ENCODE measurements at regions not wholly inside any gene's neighbourhood (a gene's known extent, or its start where the extent isn't known, plus 50 kb on each side); places are given as distances from the start of the nearest gene placed in this dataset.

DNA sequence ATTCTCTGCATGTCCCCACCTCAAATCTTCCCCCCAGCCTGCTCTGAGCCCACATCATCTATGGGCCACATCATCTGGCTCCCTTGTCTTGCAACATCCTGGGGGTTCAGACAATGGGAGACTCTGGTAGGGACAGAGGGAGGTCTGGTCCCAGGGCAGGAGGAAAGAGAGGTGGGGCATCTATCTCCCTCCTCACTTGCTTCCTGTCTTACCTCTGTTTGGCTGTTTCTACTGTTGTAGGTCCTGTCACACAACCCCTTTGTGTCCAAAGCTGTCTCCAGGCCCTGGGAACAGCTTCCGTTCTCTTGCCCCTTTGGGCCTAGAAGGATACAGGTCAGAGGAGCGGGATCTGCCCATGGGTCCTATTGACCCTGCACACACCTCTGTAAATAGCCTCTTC, 227.2 kb downstream of the NSG2 start (continued):
- TF ChIP-seq RAD21 (IDR thresholded peaks at IDR 0.05) (no peak), HNF4A (conservative IDR thresholded peaks at IDR 0.05) (no peak), RXRA (IDR thresholded peaks at IDR 0.05) (no peak), TAF1 (conservative IDR thresholded peaks at IDR 0.05) (no peak), FOXA2 (IDR thresholded peaks at IDR 0.05) (no peak)
- TF ChIP-seq, protein P1, sequence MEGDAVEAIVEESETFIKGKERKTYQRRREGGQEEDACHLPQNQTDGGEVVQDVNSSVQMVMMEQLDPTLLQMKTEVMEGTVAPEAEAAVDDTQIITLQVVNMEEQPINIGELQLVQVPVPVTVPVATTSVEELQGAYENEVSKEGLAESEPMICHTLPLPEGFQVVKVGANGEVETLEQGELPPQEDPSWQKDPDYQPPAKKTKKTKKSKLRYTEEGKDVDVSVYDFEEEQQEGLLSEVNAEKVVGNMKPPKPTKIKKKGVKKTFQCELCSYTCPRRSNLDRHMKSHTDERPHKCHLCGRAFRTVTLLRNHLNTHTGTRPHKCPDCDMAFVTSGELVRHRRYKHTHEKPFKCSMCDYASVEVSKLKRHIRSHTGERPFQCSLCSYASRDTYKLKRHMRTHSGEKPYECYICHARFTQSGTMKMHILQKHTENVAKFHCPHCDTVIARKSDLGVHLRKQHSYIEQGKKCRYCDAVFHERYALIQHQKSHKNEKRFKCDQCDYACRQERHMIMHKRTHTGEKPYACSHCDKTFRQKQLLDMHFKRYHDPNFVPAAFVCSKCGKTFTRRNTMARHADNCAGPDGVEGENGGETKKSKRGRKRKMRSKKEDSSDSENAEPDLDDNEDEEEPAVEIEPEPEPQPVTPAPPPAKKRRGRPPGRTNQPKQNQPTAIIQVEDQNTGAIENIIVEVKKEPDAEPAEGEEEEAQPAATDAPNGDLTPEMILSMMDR (IDR thresholded peaks at IDR 0.05; ENCODE audit: low read depth, low read length, missing input control), result no peak

DNA sequence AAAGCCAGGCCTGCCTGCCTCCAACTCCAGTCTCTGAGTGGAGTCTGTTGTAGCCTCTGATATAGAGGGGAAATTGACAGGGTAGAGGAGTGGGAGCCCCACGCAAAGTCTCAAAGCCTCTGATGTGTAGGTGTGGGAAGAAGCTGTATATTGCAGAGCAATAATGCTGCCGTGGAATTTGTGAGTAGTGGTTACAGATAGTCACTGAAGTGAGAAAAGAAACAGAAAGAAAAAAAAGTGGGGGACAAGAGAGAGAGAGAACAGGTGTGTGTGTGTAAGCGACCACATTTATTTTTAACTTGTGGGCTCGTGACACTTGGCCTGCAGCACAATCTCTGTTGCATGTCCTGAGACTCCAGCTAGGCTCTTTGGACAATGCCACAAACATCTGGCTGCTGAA, 227.8 kb downstream of the NSG2 start:
- DNase-seq (ENCODE audit: low spot score), result no peak
- H3K9ac ChIP-seq (ENCODE audit: low read depth in 1 of 2, low read length in 2 of 2), result no peak overlapping the region
- H3K4me1 ChIP-seq (ENCODE audit: control insufficient read depth in 4 of 4, insufficient read depth in 4 of 4, low read length in 3 of 4), result no peaks in the 10 kb centered on the region
- WGBS, result 74% methylated on average over 4 of the region's 4 CpGs
- no peaks in the 10 kb centered on the region for H3K27me3 ChIP-seq (ENCODE audit: control insufficient read depth in 4 of 4, insufficient read depth in 4 of 4, low read length in 3 of 4)
- TF ChIP-seq JUND (IDR thresholded peaks at IDR 0.05), result no peak
- H3K4me3 ChIP-seq (ENCODE audit: low read depth in 1 of 3, low read length in 3 of 3), result no peak overlapping the region
- no peak overlapping the region for H3K27ac ChIP-seq (ENCODE audit: low read depth in 1 of 2, low read length in 2 of 2)
- no peaks in the 10 kb centered on the region for H3K9me3 ChIP-seq (ENCODE audit: control insufficient read depth in 4 of 4, low read length in 3 of 4)
- H3K36me3 ChIP-seq (ENCODE audit: control insufficient read depth in 4 of 4, insufficient read depth in 3 of 4, low read depth in 1 of 4, low read length in 3 of 4), result no peaks in the 10 kb centered on the region

DNA sequence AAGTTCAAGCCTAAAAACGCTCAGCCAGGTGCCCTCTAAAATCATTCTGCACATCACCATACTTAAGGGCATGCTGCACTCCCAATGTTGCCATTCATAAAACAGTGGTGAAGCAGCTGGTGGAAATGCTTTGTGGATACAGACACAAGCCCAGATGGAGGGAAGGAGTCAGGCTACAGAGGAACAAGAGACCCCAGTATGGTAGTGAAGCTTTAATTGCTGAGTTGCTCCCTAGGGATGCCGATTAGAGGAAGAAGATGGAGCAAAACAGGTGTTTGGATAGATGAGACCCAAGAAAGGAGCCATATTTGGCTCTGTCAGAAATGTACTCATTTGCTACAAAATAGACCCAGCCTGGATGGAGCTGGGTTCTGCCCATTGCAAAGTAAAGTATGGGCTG, 230.5 kb downstream of the NSG2 start:
- Histone ChIP-seq H3K4me3 (ENCODE audit: low read depth in 1 of 3, low read length in 3 of 3) (no peak overlapping the region), H3K9me3 (ENCODE audit: control insufficient read depth in 4 of 4, low read length in 3 of 4) (no peaks in the 10 kb centered on the region), H3K27ac (ENCODE audit: low read depth in 1 of 2, low read length in 2 of 2) (no peak overlapping the region), H3K4me1 (ENCODE audit: control insufficient read depth in 4 of 4, insufficient read depth in 4 of 4, low read length in 3 of 4) (no peaks in the 10 kb centered on the region), H3K27me3 (ENCODE audit: control insufficient read depth in 4 of 4, insufficient read depth in 4 of 4, low read length in 3 of 4) (no peaks in the 10 kb centered on the region), H3K36me3 (ENCODE audit: control insufficient read depth in 4 of 4, insufficient read depth in 3 of 4, low read depth in 1 of 4, low read length in 3 of 4) (no peaks in the 10 kb centered on the region), H3K9ac (ENCODE audit: low read depth in 1 of 2, low read length in 2 of 2) (no peak overlapping the region)
- no peak for DNase-seq (ENCODE audit: low spot score)
- no peak for TF ChIP-seq FOXA2 (IDR thresholded peaks at IDR 0.05)
- WGBS, result 51% methylated on average over 2 of the region's 2 CpGs

DNA sequence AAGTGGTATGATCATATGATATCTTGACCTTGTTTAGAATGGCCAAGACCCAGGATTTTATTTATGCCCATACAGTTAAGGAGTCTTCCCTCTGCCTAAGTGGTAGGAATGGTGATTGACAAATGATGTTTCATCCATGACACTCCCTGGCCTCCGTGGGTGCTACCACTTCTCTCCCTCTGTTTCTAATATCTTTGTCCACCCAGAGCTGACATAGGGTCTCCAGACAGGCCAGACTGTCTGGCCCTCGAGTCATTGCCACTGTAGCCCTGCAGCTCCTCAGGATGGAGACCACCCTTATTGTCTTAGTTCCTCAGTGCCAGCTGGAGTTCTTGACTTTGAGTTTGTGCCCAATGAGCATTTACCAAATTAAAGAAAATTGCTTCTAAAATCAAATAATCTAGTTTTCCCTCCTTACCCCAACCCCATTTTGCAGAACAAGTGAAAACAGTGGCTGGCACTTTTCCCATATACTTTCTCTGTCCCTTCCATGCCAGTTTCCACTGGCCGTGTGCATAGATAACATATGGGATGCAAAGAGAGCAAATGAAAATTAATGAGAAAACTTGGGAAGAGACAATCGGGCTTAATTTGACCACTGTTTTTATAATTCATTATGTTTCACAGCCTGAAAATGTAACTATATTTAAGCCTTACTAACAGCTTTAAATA, 235.7 kb downstream of the NSG2 start:
- Histone ChIP-seq H3K4me3 (ENCODE audit: low read depth in 1 of 3, low read length in 3 of 3) (no peak overlapping the region), H3K27ac (ENCODE audit: low read depth in 1 of 2, low read length in 2 of 2) (no peak overlapping the region), H3K36me3 (ENCODE audit: control insufficient read depth in 4 of 4, insufficient read depth in 3 of 4, low read depth in 1 of 4, low read length in 3 of 4) (no peaks in the 10 kb centered on the region), H3K9ac (ENCODE audit: low read depth in 1 of 2, low read length in 2 of 2) (no peak overlapping the region), H3K4me1 (ENCODE audit: control insufficient read depth in 4 of 4, insufficient read depth in 4 of 4, low read length in 3 of 4) (no peaks in the 10 kb centered on the region), H3K9me3 (ENCODE audit: control insufficient read depth in 4 of 4, low read length in 3 of 4) (no peaks in the 10 kb centered on the region), H3K27me3 (ENCODE audit: control insufficient read depth in 4 of 4, insufficient read depth in 4 of 4, low read length in 3 of 4) (no peaks in the 10 kb centered on the region)
- WGBS, result 57% methylated on average over 4 of the region's 4 CpGs
- no peak for DNase-seq (ENCODE audit: low spot score)
- TF ChIP-seq, protein P2, sequence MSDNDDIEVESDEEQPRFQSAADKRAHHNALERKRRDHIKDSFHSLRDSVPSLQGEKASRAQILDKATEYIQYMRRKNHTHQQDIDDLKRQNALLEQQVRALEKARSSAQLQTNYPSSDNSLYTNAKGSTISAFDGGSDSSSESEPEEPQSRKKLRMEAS (IDR thresholded peaks at IDR 0.05), result no peak
- TF ChIP-seq, protein P3, sequence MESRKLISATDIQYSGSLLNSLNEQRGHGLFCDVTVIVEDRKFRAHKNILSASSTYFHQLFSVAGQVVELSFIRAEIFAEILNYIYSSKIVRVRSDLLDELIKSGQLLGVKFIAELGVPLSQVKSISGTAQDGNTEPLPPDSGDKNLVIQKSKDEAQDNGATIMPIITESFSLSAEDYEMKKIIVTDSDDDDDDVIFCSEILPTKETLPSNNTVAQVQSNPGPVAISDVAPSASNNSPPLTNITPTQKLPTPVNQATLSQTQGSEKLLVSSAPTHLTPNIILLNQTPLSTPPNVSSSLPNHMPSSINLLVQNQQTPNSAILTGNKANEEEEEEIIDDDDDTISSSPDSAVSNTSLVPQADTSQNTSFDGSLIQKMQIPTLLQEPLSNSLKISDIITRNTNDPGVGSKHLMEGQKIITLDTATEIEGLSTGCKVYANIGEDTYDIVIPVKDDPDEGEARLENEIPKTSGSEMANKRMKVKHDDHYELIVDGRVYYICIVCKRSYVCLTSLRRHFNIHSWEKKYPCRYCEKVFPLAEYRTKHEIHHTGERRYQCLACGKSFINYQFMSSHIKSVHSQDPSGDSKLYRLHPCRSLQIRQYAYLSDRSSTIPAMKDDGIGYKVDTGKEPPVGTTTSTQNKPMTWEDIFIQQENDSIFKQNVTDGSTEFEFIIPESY (IDR thresholded peaks at IDR 0.05), result no peak
- TF ChIP-seq RAD21 (IDR thresholded peaks at IDR 0.05), result no peak
- no peak for TF ChIP-seq HNF4A (conservative IDR thresholded peaks at IDR 0.05)
- TF ChIP-seq, protein P1 (IDR thresholded peaks at IDR 0.05; ENCODE audit: low read depth, low read length, missing input control), result no peak
- TF ChIP-seq, protein P4, sequence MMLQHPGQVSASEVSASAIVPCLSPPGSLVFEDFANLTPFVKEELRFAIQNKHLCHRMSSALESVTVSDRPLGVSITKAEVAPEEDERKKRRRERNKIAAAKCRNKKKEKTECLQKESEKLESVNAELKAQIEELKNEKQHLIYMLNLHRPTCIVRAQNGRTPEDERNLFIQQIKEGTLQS (IDR thresholded peaks at IDR 0.05), result no peak
- no peak for TF ChIP-seq TAF1 (conservative IDR thresholded peaks at IDR 0.05)
- TF ChIP-seq FOXA2 (IDR thresholded peaks at IDR 0.05), result no peak
- TF ChIP-seq NR2F2 (IDR thresholded peaks at IDR 0.05), result no peak
- TF ChIP-seq, protein P5, sequence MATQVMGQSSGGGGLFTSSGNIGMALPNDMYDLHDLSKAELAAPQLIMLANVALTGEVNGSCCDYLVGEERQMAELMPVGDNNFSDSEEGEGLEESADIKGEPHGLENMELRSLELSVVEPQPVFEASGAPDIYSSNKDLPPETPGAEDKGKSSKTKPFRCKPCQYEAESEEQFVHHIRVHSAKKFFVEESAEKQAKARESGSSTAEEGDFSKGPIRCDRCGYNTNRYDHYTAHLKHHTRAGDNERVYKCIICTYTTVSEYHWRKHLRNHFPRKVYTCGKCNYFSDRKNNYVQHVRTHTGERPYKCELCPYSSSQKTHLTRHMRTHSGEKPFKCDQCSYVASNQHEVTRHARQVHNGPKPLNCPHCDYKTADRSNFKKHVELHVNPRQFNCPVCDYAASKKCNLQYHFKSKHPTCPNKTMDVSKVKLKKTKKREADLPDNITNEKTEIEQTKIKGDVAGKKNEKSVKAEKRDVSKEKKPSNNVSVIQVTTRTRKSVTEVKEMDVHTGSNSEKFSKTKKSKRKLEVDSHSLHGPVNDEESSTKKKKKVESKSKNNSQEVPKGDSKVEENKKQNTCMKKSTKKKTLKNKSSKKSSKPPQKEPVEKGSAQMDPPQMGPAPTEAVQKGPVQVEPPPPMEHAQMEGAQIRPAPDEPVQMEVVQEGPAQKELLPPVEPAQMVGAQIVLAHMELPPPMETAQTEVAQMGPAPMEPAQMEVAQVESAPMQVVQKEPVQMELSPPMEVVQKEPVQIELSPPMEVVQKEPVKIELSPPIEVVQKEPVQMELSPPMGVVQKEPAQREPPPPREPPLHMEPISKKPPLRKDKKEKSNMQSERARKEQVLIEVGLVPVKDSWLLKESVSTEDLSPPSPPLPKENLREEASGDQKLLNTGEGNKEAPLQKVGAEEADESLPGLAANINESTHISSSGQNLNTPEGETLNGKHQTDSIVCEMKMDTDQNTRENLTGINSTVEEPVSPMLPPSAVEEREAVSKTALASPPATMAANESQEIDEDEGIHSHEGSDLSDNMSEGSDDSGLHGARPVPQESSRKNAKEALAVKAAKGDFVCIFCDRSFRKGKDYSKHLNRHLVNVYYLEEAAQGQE (IDR thresholded peaks at IDR 0.05), result no peak
- no peak for TF ChIP-seq SP1 (IDR thresholded peaks at IDR 0.05)
- TF ChIP-seq RXRA (IDR thresholded peaks at IDR 0.05), result no peak
- TF ChIP-seq JUND (IDR thresholded peaks at IDR 0.05), result no peak
- no peak for TF ChIP-seq EGR1 (IDR thresholded peaks at IDR 0.05; ENCODE audit: low read depth in 2 of 2)
- no peak for TF ChIP-seq YY1 (IDR thresholded peaks at IDR 0.05)
